ENCODE measurements at regions not wholly inside any gene's neighbourhood (a gene's known extent, or its start where the extent isn't known, plus 50 kb on each side); places are given as distances from the start of the nearest gene placed in this dataset.

DNA sequence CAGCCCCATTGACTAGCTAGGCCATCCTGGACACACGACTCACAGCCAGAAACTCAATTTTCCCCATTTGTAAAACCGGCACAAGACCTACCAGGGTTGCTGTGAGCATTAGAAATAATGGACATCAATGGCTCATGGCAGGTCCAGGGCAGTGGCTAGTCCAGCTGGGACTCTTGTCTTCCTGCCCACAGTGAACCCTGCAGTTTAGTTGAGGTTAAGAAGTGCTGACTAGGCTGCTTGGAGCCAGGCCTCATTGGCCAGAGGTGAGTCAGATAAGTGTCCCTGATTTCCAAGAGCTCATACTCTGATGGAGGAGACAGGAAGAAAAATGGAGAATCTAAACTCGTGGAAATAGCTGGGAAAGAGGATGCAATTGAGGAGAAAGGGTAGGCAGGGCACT lies 123.4 kb upstream of the ZNF92 start:
- TF ChIP-seq, protein P1, sequence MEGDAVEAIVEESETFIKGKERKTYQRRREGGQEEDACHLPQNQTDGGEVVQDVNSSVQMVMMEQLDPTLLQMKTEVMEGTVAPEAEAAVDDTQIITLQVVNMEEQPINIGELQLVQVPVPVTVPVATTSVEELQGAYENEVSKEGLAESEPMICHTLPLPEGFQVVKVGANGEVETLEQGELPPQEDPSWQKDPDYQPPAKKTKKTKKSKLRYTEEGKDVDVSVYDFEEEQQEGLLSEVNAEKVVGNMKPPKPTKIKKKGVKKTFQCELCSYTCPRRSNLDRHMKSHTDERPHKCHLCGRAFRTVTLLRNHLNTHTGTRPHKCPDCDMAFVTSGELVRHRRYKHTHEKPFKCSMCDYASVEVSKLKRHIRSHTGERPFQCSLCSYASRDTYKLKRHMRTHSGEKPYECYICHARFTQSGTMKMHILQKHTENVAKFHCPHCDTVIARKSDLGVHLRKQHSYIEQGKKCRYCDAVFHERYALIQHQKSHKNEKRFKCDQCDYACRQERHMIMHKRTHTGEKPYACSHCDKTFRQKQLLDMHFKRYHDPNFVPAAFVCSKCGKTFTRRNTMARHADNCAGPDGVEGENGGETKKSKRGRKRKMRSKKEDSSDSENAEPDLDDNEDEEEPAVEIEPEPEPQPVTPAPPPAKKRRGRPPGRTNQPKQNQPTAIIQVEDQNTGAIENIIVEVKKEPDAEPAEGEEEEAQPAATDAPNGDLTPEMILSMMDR (IDR thresholded peaks at IDR 0.05): no peak
- Histone ChIP-seq H3K9me3 (no peaks in the 10 kb centered on the region), H3K4me1 (ENCODE audit: low read depth) (no peaks in the 10 kb centered on the region), H3K36me3 (ENCODE audit: low read depth) (no peaks in the 10 kb centered on the region), H3K4me3 (no peak overlapping the region)
- intact Hi-C loops (cut with DNase I, micrococcal nuclease): no loop called here
- DNase-seq (no peak), ATAC-seq (no peak)

DNA sequence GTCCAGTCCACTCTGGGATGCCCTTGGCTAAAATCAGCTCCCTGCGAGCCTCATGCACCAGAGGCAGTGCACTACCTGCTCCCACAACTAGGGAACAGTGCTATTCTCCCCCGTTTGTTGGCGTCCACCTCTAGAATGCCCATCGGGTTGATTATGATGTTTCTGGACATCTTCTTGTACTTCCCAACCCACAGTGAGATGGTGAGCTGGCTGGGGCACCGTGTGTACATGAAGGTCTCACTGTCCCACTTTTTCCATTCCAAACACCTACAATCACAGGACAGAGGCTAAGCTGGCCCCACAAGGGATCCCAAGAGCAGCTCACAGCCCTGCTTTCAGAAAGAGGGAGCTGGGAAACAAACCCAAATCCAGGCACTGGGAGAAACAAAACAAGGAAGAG lies 126.2 kb upstream of the ZNF92 start:
- ATAC-seq: no peak
- TF ChIP-seq, protein P1 (IDR thresholded peaks at IDR 0.05): no peak

DNA sequence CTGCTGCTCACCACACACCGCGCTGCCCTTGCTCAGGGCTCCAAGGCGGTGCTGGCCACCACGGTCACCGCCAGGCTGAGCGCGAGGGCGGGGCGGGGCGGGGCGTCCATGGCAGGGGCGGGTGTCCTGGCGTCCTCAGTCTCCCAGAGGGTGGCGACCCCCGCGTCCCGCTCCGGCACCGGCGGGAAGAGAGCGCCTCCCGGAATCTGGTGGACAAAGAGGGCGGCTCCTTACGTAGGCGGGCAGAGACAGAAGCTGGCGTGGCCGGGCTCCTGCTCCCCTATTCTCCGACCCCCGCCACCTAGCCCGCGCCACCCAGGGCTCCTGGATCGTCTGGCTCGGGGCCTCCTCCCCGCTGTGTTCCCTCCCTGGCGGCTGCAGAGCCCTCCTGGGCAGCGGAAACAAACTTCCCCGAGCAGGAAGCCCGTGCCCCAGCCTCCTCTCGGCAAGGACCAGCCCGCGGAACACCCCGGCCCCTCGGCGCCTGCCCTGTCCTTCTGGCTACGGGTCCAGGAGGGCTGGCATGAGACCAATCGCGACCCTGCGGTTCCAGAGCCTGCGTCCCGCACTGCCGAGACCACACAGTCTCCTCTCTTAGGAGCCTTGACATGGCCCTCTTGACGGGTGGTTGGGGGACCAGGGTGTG lies 133.8 kb upstream of the ZNF92 start:
- Histone ChIP-seq H3K4me3 (no peak overlapping the region), H3K9me3 (no peaks in the 10 kb centered on the region), H3K4me1 (ENCODE audit: low read depth) (peaks cover 2% of the 10 kb centered on the region), H3K36me3 (ENCODE audit: low read depth) (no peaks in the 10 kb centered on the region)
- TF ChIP-seq, protein P1 (IDR thresholded peaks at IDR 0.05): no peak
- DNase-seq: no peak
- intact Hi-C loops (cut with DNase I, micrococcal nuclease): no loop called here
- peak; percentile 53 for ATAC-seq

More for the DNA sequence above, 126.2 kb upstream of the ZNF92 start:
- intact Hi-C loops (cut with DNase I, micrococcal nuclease): no loop called here
- Histone ChIP-seq H3K4me3 (no peak overlapping the region), H3K36me3 (ENCODE audit: low read depth) (no peaks in the 10 kb centered on the region), H3K4me1 (ENCODE audit: low read depth) (no peaks in the 10 kb centered on the region), H3K9me3 (no peaks in the 10 kb centered on the region)
- DNase-seq: no peak

DNA sequence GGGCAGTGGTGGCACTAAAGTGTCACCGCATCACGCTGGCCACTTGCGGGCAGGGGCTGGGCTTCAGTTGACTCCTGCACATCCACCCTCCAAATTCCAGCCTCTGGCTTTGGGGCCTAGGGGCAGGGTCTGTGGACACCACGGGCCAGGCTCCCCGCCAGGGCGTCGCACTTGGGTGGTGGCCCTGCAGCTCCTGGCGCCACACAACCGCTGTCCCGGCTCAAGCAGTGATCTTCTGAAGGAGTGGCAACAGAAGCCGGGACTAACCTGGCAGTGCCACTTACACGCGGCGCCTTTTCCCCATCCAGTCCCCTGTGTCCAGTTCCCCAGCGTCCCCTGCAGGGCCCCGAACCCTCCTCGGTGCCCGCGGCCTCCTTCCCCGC lies 134.3 kb upstream of the ZNF92 start:
- ATAC-seq (no peak), DNase-seq (no peak)
- TF ChIP-seq, protein P1 (IDR thresholded peaks at IDR 0.05): no peak
- Histone ChIP-seq H3K4me1 (ENCODE audit: low read depth) (peaks cover 2% of the 10 kb centered on the region), H3K9me3 (no peaks in the 10 kb centered on the region), H3K36me3 (ENCODE audit: low read depth) (no peaks in the 10 kb centered on the region), H3K4me3 (no peak overlapping the region)
- intact Hi-C loops (cut with DNase I, micrococcal nuclease): no loop called here

DNA sequence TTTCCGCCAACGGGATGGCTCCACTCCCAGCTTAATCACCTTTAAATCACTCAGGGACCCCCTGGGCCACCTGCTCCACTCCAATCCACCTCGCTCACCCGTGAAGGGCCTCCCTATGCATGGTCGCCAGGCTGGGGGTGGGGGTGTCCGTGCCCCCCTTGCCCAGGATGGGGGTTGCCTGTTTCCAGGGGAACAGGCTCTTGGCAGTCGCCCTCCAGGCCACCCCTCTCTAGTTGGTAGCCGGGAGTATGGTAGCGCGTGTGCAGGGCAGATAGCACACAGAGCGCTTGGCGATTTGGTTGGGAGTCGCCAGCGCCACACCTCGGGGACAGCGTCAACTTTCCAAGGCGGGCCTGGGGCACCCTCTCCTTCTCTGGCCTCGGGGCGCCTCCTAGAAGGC lies 134.9 kb upstream of the ZNF92 start:
- ATAC-seq (no peak), DNase-seq (no peak)
- H3K4me3 ChIP-seq: no peak overlapping the region
- H3K36me3 ChIP-seq (ENCODE audit: low read depth): no peaks in the 10 kb centered on the region
- intact Hi-C loops (cut with DNase I, micrococcal nuclease): no loop called here
- TF ChIP-seq, protein P1 (IDR thresholded peaks at IDR 0.05): no peak
- H3K4me1 ChIP-seq (ENCODE audit: low read depth): peaks cover 2% of the 10 kb centered on the region
- H3K9me3 ChIP-seq: no peaks in the 10 kb centered on the region

DNA sequence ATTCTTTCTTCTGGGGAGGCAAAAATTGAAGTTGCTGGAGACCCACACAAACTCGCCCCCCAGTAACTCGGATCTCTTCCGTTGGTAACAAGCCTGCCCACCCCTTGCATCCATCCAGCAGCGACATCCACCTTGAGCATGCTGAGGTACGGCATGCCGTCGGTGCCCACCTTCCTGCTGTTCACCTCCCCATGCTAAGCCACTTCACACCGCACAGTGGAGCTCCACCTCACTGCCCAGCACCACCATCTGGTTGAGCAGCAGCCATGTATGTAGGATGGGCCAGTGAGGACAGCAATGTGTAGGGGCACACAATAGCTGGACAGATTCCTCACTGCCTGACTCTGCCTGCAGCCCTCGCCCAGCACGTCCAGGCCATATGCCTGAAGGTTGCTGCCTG lies 138.1 kb upstream of the ZNF92 start:
- Histone ChIP-seq H3K36me3 (ENCODE audit: low read depth) (no peaks in the 10 kb centered on the region), H3K9me3 (no peaks in the 10 kb centered on the region), H3K4me1 (ENCODE audit: low read depth) (peaks cover 2% of the 10 kb centered on the region), H3K4me3 (no peak overlapping the region)
- intact Hi-C loops (cut with DNase I, micrococcal nuclease): no loop called here
- DNase-seq (no peak), ATAC-seq (no peak)
- TF ChIP-seq, protein P1 (IDR thresholded peaks at IDR 0.05): no peak
